Osteocyte (in vitro differentiated cells): ENCODE measurements at regions not wholly inside any gene's neighbourhood (a gene's known extent, or its start where the extent isn't known, plus 50 kb on each side); places are given as distances from the start of the nearest gene placed in this dataset.
A peak's percentile ranks its signal among the peaks of the same experiment; 100 is the strongest.

Experiments
- DNase-seq: peaks from one replicate; pipeline ENCODE4 v3.0.0; 2021; ENCODE audit warnings: mixed read lengths; ENCODE audit not compliant: unreplicated experiment; ENCODE audit errors: extremely low spot score
- H3K27ac Mint-ChIP-seq: one replicate; pipeline ENCODE4 v1.8.0; 2021; ENCODE audit warnings: mild to moderate bottlenecking, mixed read lengths; ENCODE audit not compliant: unreplicated experiment
- H3K27me3 Mint-ChIP-seq: one replicate; pipeline ENCODE4 v1.8.0; 2021; ENCODE audit warnings: mixed read lengths; ENCODE audit not compliant: unreplicated experiment
- H3K36me3 Mint-ChIP-seq: one replicate; pipeline ENCODE4 v1.8.0; 2021; ENCODE audit warnings: mixed read lengths; ENCODE audit not compliant: unreplicated experiment
- H3K4me1 Mint-ChIP-seq: one replicate; pipeline ENCODE4 v1.8.0; 2021; ENCODE audit warnings: mixed read lengths; ENCODE audit not compliant: unreplicated experiment
- H3K4me3 Mint-ChIP-seq: one replicate; pipeline ENCODE4 v1.8.0; 2021; ENCODE audit warnings: mild to moderate bottlenecking, moderate library complexity, mixed read lengths; ENCODE audit not compliant: unreplicated experiment
- H3K9me3 Mint-ChIP-seq: one replicate; pipeline ENCODE4 v1.8.0; 2021; ENCODE audit warnings: mixed read lengths; ENCODE audit not compliant: unreplicated experiment
- TF ChIP-seq, protein P1 (sequence below): fragments of 200-600 bp; sonication (generic); IDR thresholded peaks from 2 replicates; pipeline ENCODE4 v1.5.0; 2021; ENCODE audit warnings: antibody characterized with exemption, mild to moderate bottlenecking, moderate library complexity

DNA sequence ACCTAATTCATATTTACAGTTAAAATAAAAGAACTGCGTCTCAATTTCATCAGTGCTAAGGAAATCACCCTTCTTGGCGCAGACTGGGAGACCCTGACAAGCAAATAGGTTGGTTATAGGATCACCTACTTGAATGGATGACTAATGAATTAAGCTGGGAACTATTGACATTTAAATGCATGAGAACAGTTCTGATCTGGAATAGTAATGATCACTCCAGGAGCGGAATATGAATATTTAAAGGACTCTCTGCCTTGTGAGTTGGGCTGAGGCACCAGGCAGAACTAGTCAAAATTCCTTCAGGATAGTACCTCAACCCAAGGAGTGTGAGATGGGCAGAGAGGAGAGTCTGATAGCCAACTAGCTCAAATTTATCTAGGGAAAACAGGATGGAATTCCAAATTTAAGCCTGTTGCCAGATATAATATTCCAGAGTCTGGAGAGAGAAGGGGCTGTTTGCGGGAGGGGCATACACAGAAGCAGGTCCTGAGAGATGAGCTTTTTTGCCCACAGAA lies 364.4 kb downstream of the CSNK1G3 start:
- no peaks in the 10 kb centered on the region for H3K36me3 Mint-ChIP-seq
- no peaks in the 10 kb centered on the region for H3K27me3 Mint-ChIP-seq
- no peak overlapping the region for H3K27ac Mint-ChIP-seq
- TF ChIP-seq, protein P1, sequence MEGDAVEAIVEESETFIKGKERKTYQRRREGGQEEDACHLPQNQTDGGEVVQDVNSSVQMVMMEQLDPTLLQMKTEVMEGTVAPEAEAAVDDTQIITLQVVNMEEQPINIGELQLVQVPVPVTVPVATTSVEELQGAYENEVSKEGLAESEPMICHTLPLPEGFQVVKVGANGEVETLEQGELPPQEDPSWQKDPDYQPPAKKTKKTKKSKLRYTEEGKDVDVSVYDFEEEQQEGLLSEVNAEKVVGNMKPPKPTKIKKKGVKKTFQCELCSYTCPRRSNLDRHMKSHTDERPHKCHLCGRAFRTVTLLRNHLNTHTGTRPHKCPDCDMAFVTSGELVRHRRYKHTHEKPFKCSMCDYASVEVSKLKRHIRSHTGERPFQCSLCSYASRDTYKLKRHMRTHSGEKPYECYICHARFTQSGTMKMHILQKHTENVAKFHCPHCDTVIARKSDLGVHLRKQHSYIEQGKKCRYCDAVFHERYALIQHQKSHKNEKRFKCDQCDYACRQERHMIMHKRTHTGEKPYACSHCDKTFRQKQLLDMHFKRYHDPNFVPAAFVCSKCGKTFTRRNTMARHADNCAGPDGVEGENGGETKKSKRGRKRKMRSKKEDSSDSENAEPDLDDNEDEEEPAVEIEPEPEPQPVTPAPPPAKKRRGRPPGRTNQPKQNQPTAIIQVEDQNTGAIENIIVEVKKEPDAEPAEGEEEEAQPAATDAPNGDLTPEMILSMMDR: no peak
- no peak for DNase-seq
- H3K4me1 Mint-ChIP-seq: peaks cover 26% of the 10 kb centered on the region
- no peaks in the 10 kb centered on the region for H3K9me3 Mint-ChIP-seq
- H3K4me3 Mint-ChIP-seq: no peak overlapping the region

DNA sequence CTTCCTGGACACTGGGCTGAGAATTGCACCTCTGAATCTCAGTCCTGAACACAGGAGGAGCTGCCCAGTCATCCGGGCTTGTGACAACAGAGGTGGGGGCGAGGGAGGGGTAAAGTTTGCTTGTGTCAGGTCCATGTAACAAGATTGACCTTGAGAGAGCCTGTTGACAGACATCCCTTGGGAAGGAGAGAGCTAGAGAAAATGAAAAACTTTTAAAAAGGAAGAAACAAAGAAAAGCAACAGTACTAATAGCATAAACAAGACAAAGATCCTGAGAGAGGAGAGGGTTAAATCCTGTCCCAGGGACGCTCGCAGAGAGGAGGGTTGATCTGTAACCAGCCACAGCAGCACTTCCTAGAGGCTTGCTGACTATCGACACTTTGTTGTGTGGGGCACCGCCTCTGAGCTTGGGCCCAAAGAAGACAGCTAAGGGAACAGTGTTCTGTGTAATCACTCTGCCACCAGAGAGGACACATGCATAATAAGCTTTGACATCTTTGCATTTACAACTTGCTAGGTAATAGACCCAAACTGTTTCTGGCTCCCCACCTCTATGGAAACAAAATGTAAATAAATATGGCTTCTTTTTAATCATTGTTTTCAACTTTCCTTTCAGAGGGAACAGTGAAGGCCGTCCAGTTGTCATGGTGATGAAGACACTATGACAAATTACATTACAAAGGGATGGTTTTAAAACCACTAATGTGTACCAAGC lies 363.7 kb downstream of the CSNK1G3 start:
- no peaks in the 10 kb centered on the region for H3K9me3 Mint-ChIP-seq
- peak overlapping the region; percentile 1 for H3K27ac Mint-ChIP-seq
- no peaks in the 10 kb centered on the region for H3K36me3 Mint-ChIP-seq
- TF ChIP-seq, protein P1: no peak
- no peak for DNase-seq
- H3K4me1 Mint-ChIP-seq: peaks cover 22% of the 10 kb centered on the region
- H3K4me3 Mint-ChIP-seq: no peak overlapping the region
- H3K27me3 Mint-ChIP-seq: no peaks in the 10 kb centered on the region

GRCh38 chr5:123874600-123875201 lies 362.7 kb downstream of the CSNK1G3 start:
- Mint-ChIP-seq H3K36me3 (no peaks in the 10 kb centered on the region), H3K27ac (peak overlapping the region; percentile 29), H3K9me3 (no peaks in the 10 kb centered on the region), H3K4me3 (no peak overlapping the region), H3K4me1 (peaks cover 22% of the 10 kb centered on the region), H3K27me3 (no peaks in the 10 kb centered on the region)
- TF ChIP-seq, protein P1: no peak
- DNase-seq: no peak

GRCh38 chr5:123873846-123874245 lies 361.9 kb downstream of the CSNK1G3 start:
- H3K9me3 Mint-ChIP-seq: no peaks in the 10 kb centered on the region
- no peak for DNase-seq
- TF ChIP-seq, protein P1: no peak
- H3K36me3 Mint-ChIP-seq: no peaks in the 10 kb centered on the region
- no peaks in the 10 kb centered on the region for H3K27me3 Mint-ChIP-seq
- no peak overlapping the region for H3K27ac Mint-ChIP-seq
- peaks cover 22% of the 10 kb centered on the region for H3K4me1 Mint-ChIP-seq
- no peak overlapping the region for H3K4me3 Mint-ChIP-seq

DNA sequence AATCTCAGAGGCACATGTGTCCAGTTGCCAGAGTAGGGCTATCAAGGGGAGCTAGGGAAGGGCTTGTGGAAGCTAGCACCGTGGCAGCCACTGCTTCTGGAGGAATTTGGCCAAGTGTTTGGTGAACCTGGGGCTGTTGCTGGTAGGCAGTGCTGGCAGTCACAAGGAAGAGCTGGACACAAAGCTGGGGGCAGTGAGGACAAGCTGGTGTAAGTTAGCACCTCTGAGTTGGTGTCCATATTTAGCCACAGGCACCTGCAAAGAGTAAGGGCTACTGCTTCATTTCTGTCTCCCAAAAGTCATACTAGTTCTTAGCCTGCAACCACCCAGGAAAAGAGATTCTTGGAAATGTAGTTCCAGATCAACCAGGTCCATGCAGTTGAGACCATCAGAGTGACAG lies 359.4 kb downstream of the CSNK1G3 start:
- Mint-ChIP-seq H3K36me3 (no peaks in the 10 kb centered on the region), H3K4me3 (no peak overlapping the region), H3K27me3 (no peaks in the 10 kb centered on the region), H3K27ac (no peak overlapping the region), H3K9me3 (peaks cover 5% of the 10 kb centered on the region), H3K4me1 (peaks cover 22% of the 10 kb centered on the region)
- DNase-seq: no peak
- TF ChIP-seq, protein P1: no peak
